22Rv1 (cell line): ENCODE measurements at regions not wholly inside any gene's neighbourhood (a gene's known extent, or its start where the extent isn't known, plus 50 kb on each side); places are given as distances from the start of the nearest gene placed in this dataset.

Experiments
- H3K27ac ChIP-seq: fragments of 450-650 bp; 2 replicates; pipeline ENCODE4 v1.5.1; 2017
- CTCF ChIP-seq: fragments of 450-650 bp; IDR thresholded peaks from 2 replicates; pipeline ENCODE4 v1.5.1; 2017; ENCODE audit warnings: mild to moderate bottlenecking
- ZFX ChIP-seq: fragments of 450-650 bp; IDR thresholded peaks from 2 replicates; pipeline ENCODE4 v1.6.1; 2017; ENCODE audit warnings: antibody characterized with exemption, borderline replicate concordance

GRCh38 chr12:90124289-90124688 is 415.7 kb upstream of the ATP2B1 start:
- no peak overlapping the region for H3K27ac ChIP-seq
- TF ChIP-seq ZFX (no peak), CTCF (no peak)

GRCh38 chr12:90122681-90123080 is 414.0 kb upstream of the ATP2B1 start:
- TF ChIP-seq ZFX (no peak), CTCF (no peak)
- no peak overlapping the region for H3K27ac ChIP-seq

GRCh38 chr12:90120627-90121026 is 412.0 kb upstream of the ATP2B1 start:
- TF ChIP-seq ZFX (no peak), CTCF (no peak)
- no peak overlapping the region for H3K27ac ChIP-seq

GRCh38 chr12:90112666-90113065 is 404.0 kb upstream of the ATP2B1 start:
- TF ChIP-seq ZFX: no peak
- no peak for TF ChIP-seq CTCF
- no peak overlapping the region for H3K27ac ChIP-seq

- no peak for TF ChIP-seq ZFX
- no peak for TF ChIP-seq CTCF
- H3K27ac ChIP-seq: no peak overlapping the region
These were observed 403.3 kb upstream of the ATP2B1 start for GRCh38 chr12:90111791-90112580.

- no peak overlapping the region for H3K27ac ChIP-seq
- TF ChIP-seq ZFX (no peak), CTCF (no peak)
These were observed 397.9 kb upstream of the ATP2B1 start for GRCh38 chr12:90106568-90106967.

GRCh38 chr12:90102957-90103652 is 394.5 kb upstream of the ATP2B1 start:
- H3K27ac ChIP-seq: no peak overlapping the region
- TF ChIP-seq CTCF: peak; percentile 86
- TF ChIP-seq ZFX: no peak
